MCF 10A (cell line): ENCODE measurements at regions not wholly inside any gene's neighbourhood (a gene's known extent, or its start where the extent isn't known, plus 50 kb on each side); places are given as distances from the start of the nearest gene placed in this dataset.

Experiments
- BruUV-seq: library from RNA; stranded (reverse); fragments of 400-500 nt; replicated peaks from 2 replicates; lab custom pipeline; 2021; lab: Mats Ljungman, UMichigan
- CTCF ChIA-PET: fragments of 300-600 bp; sonication (Branson Sonifier 250); formaldehyde crosslinking; extraction: SDS; loops from one replicate; lab custom pipeline; 2021; ENCODE audit warnings: antibody characterized with exemption, inconsistent platforms; lab: Yijun Ruan, JAX
- POLR2A ChIA-PET: fragments of 300-600, 350-650 bp; sonication (Branson Sonifier 250); formaldehyde crosslinking; extraction: SDS; loops from one replicate; lab custom pipeline; 2020; ENCODE audit warnings: antibody characterized with exemption, inconsistent platforms; lab: Yijun Ruan, JAX
- DNase-seq: peaks from one replicate; pipeline ENCODE4 v3.0.0-alpha.2; 2018; ENCODE audit not compliant: unreplicated experiment
- H3K27ac Mint-ChIP-seq: one replicate; pipeline ENCODE4 v1.8.0; 2022; ENCODE audit warnings: mild to moderate bottlenecking, low read depth, mixed read lengths; ENCODE audit not compliant: unreplicated experiment
- H3K27me3 Mint-ChIP-seq: one replicate; pipeline ENCODE4 v1.8.0; 2022; ENCODE audit warnings: mixed read lengths; ENCODE audit not compliant: insufficient read depth, unreplicated experiment
- H3K36me3 Mint-ChIP-seq: one replicate; pipeline ENCODE4 v1.8.0; 2022; ENCODE audit warnings: mild to moderate bottlenecking, moderate library complexity, mixed read lengths; ENCODE audit not compliant: insufficient read depth, unreplicated experiment
- H3K4me1 Mint-ChIP-seq: one replicate; pipeline ENCODE4 v1.8.0; 2022; ENCODE audit warnings: mixed read lengths; ENCODE audit not compliant: insufficient read depth, unreplicated experiment
- H3K4me3 Mint-ChIP-seq: one replicate; pipeline ENCODE4 v1.8.0; 2022; ENCODE audit warnings: mild to moderate bottlenecking, moderate library complexity, mixed read lengths; ENCODE audit not compliant: unreplicated experiment
- H3K9me3 Mint-ChIP-seq: one replicate; pipeline ENCODE4 v1.8.0; 2022; ENCODE audit warnings: mixed read lengths; ENCODE audit not compliant: unreplicated experiment
- intact Hi-C: fragments of 100-400 bp; cut with micrococcal nuclease; formaldehyde crosslinking; loops from 2 replicates; pipeline ENCODE4 v1.14.1; 2022
- TF ChIP-seq, protein P1 (sequence below): fragments of 200-600 bp; IDR thresholded peaks from one replicate; pipeline ENCODE4 v1.8.0; 2022; ENCODE audit warnings: antibody characterized with exemption, mild to moderate bottlenecking; ENCODE audit not compliant: unreplicated experiment

DNA sequence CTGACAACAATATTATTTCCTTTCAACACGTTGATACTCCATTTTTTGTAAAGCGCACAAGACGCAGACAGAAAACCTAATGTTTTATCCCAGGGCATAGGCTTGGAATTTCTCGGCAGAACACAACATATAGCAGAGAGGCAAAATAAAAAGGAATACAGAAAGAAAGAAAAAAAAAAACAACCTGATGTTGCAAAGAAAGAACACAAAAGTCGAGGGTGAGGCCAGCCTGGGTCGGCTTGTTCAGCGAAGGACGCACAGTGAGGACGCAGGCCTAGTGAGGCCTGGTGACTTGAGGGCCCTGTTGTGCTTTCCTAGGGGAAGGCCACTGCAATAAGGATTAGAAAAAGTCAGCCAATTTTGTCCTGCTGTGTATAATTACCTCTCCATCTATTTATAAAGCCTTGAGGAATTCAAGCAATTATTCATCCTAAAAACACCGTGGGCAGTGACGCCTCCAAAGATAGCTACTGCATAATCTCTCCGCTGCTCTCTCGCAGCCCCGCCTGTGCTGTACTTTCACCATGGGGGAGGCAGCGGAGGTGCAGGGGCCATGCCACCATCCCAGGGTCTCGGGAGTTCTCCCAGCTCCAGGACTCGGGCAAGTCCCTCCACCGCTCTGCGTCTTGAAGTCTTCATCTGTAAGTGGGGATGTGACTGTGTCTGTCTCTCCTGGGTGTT lies 61.9 kb upstream of the SH3RF3 start:
- no TSS peak for BruUV-seq
- Mint-ChIP-seq H3K4me3 (no peak overlapping the region), H3K36me3 (no peaks in the 10 kb centered on the region), H3K27me3 (peaks cover 37% of the 10 kb centered on the region), H3K4me1 (peaks cover 10% of the 10 kb centered on the region), H3K27ac (no peak overlapping the region), H3K9me3 (no peaks in the 10 kb centered on the region)
- no peak for DNase-seq
- CTCF ChIA-PET: no interaction called here
- TF ChIP-seq, protein P1, sequence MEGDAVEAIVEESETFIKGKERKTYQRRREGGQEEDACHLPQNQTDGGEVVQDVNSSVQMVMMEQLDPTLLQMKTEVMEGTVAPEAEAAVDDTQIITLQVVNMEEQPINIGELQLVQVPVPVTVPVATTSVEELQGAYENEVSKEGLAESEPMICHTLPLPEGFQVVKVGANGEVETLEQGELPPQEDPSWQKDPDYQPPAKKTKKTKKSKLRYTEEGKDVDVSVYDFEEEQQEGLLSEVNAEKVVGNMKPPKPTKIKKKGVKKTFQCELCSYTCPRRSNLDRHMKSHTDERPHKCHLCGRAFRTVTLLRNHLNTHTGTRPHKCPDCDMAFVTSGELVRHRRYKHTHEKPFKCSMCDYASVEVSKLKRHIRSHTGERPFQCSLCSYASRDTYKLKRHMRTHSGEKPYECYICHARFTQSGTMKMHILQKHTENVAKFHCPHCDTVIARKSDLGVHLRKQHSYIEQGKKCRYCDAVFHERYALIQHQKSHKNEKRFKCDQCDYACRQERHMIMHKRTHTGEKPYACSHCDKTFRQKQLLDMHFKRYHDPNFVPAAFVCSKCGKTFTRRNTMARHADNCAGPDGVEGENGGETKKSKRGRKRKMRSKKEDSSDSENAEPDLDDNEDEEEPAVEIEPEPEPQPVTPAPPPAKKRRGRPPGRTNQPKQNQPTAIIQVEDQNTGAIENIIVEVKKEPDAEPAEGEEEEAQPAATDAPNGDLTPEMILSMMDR: no peak
- intact Hi-C loops: no loop called here
- POLR2A ChIA-PET: no interaction called here

DNA sequence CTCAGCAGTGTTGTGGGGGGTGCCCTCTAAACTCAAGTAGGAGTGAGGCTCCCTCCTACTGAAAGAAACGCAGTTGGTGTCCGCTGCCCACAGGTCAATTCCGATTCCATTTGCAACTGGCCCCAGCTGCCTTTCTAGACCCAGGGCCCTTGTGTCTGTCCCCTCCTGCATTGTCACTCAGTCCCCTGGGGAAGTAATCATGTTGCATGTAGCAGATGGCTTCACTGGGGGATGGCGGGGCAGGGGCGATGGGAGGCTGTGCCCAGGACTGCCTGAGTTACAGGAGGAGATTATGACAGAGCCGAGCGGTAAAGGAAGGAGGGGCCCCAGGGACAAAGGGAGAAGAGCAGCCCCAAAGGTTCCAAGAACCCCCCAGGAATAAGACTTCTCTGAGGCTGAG lies 62.5 kb upstream of the SH3RF3 start:
- ChIA-PET CTCF (no interaction called here), POLR2A (no interaction called here)
- Mint-ChIP-seq H3K4me1 (peaks cover 10% of the 10 kb centered on the region), H3K36me3 (no peaks in the 10 kb centered on the region), H3K27ac (no peak overlapping the region), H3K27me3 (peaks cover 37% of the 10 kb centered on the region), H3K9me3 (no peaks in the 10 kb centered on the region), H3K4me3 (no peak overlapping the region)
- intact Hi-C loops: no loop called here
- TF ChIP-seq, protein P1: no peak
- no TSS peak for BruUV-seq
- no peak for DNase-seq

DNA sequence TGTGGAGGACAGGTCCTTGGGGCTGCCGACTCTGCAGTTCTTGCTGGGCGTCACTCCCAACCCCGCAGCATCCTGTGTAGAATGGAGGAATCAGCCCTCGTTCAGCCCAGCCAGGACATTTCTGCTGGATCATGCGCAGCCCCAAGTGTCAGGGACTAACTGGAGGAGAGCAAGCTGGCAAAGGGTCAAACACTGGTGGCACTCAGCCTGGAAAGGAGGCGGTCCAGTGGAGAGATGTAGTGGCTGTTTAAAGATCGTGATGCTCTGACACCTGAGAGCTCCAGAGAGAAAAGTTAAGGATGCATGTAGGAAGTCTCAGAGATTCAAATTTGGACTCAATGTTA lies 63.6 kb upstream of the SH3RF3 start:
- peaks cover 10% of the 10 kb centered on the region for H3K4me1 Mint-ChIP-seq
- no peak overlapping the region for H3K27ac Mint-ChIP-seq
- DNase-seq: no peak
- BruUV-seq: no TSS peak
- H3K27me3 Mint-ChIP-seq: peaks cover 37% of the 10 kb centered on the region
- no peak overlapping the region for H3K4me3 Mint-ChIP-seq
- H3K36me3 Mint-ChIP-seq: no peaks in the 10 kb centered on the region
- ChIA-PET POLR2A (no interaction called here), CTCF (interaction anchor here (0.6 to 0.7 kb wide), 2 partner anchors 32 to 257 kb away, joined by 3 read pairs; no protein-coding TSS in a partner anchor)
- H3K9me3 Mint-ChIP-seq: no peaks in the 10 kb centered on the region
- intact Hi-C loops: no loop called here
- TF ChIP-seq, protein P1: no peak

DNA sequence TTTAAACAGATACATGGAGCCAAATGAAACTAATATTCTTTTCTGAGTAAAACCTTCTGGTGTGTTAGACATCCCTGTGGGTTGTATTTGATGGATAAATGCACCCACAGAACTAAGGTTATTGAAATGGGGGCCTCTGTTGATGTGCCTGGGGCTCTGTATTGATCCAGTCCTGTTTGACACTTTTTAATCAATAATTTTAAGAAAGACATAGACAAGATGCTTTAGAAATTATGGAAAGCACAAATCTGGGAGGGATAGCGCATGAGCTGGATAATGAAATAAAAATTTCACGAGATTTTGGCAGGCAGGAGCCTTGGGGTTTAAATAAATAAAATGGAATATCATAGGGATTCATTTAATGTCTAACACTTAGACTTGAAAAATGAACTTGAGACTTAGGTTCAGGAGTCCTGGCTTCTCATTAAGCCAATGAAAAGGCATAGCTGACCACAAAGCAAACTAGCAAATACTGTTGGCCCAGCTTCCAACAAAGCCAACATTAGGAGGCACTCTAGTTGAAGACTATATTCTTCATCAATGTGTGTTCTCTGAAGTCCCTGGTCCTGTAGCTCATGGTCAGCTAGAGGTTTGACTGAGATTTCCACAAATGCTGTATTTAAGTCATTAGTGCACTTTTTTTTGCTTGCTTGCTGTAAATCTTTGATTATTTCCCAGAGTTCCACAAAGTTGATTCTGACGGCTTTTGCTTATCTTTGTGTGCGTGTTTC lies 64.2 kb upstream of the SH3RF3 start:
- H3K27me3 Mint-ChIP-seq: peaks cover 32% of the 10 kb centered on the region
- intact Hi-C loops: no loop called here

More for the DNA sequence above, 64.2 kb upstream of the SH3RF3 start:
- BruUV-seq: no TSS peak
- Mint-ChIP-seq H3K9me3 (no peaks in the 10 kb centered on the region), H3K4me1 (peaks cover 10% of the 10 kb centered on the region), H3K4me3 (no peak overlapping the region), H3K27ac (no peak overlapping the region), H3K36me3 (no peaks in the 10 kb centered on the region)
- TF ChIP-seq, protein P1: no peak
- no peak for DNase-seq
- POLR2A ChIA-PET: no interaction called here
- CTCF ChIA-PET: interaction anchor here (0.7 kb wide), 1 partner anchor 31 kb away, joined by 3 read pairs; no protein-coding TSS in a partner anchor
